Lower lobe of right lung (tissue), 2 donors: ENCODE measurements at regions not wholly inside any gene's neighbourhood (a gene's known extent, or its start where the extent isn't known, plus 50 kb on each side); places are given as distances from the start of the nearest gene placed in this dataset.
A peak's percentile ranks its signal among the peaks of the same experiment; 100 is the strongest.

Experiments
- ATAC-seq, 2 donors: fragments of 200-7000 bp; cut with Tn5 transposase; one replicate each; pipeline ENCODE4 v1.9.1; 2020 to 2022; ENCODE audit warnings: mild to moderate bottlenecking in 2 of 2, moderate library complexity in 2 of 2
- DNase-seq: peaks from one replicate; pipeline ENCODE4 v3.0.0-alpha.2; 2020
- H3K27ac ChIP-seq: fragments of 200-600 bp; one replicate; pipeline ENCODE4 v1.8.0; 2022
- H3K27me3 ChIP-seq: fragments of 200-600 bp; one replicate; pipeline ENCODE4 v1.8.0; 2022; ENCODE audit warnings: low read depth
- H3K36me3 ChIP-seq: fragments of 200-600 bp; one replicate; pipeline ENCODE4 v1.8.0; 2022; ENCODE audit warnings: mild to moderate bottlenecking
- H3K4me1 ChIP-seq: fragments of 200-600 bp; one replicate; pipeline ENCODE4 v1.8.0; 2022
- H3K4me3 ChIP-seq: fragments of 200-600 bp; one replicate; pipeline ENCODE4 v1.8.0; 2022; ENCODE audit warnings: mild to moderate bottlenecking
- H3K9me3 ChIP-seq: fragments of 200-600 bp; one replicate; pipeline ENCODE4 v1.8.0; 2022
- intact Hi-C: fragments of 100-400 bp; cut with DNase I; formaldehyde crosslinking; loops from one replicate; pipeline ENCODE4 v1.11.0; 2022
- TF ChIP-seq, protein P1 (sequence below): fragments of 200-600 bp; IDR thresholded peaks from one replicate; pipeline ENCODE4 v1.8.0; 2022; ENCODE audit warnings: antibody characterized with exemption, mild to moderate bottlenecking
- donor health status: DM: no; HTN: yes; CAD: no; lungs with severe emphysema.

GRCh38 chr2:128375454-128375853 is 56.8 kb upstream of the HS6ST1 start:
- DNase-seq: peak; percentile 59
- Histone ChIP-seq H3K9me3 (no peaks in the 10 kb centered on the region), H3K4me1 (peaks cover 55% of the 10 kb centered on the region), H3K4me3 (no peak overlapping the region), H3K36me3 (no peaks in the 10 kb centered on the region), H3K27ac (peak overlapping the region; percentile 74), H3K27me3 (no peaks in the 10 kb centered on the region)
- TF ChIP-seq, protein P1, sequence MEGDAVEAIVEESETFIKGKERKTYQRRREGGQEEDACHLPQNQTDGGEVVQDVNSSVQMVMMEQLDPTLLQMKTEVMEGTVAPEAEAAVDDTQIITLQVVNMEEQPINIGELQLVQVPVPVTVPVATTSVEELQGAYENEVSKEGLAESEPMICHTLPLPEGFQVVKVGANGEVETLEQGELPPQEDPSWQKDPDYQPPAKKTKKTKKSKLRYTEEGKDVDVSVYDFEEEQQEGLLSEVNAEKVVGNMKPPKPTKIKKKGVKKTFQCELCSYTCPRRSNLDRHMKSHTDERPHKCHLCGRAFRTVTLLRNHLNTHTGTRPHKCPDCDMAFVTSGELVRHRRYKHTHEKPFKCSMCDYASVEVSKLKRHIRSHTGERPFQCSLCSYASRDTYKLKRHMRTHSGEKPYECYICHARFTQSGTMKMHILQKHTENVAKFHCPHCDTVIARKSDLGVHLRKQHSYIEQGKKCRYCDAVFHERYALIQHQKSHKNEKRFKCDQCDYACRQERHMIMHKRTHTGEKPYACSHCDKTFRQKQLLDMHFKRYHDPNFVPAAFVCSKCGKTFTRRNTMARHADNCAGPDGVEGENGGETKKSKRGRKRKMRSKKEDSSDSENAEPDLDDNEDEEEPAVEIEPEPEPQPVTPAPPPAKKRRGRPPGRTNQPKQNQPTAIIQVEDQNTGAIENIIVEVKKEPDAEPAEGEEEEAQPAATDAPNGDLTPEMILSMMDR: no peak
- intact Hi-C loops: no loop called here
- ATAC-seq: peak in 1 of 2 donors; percentile 11

DNA sequence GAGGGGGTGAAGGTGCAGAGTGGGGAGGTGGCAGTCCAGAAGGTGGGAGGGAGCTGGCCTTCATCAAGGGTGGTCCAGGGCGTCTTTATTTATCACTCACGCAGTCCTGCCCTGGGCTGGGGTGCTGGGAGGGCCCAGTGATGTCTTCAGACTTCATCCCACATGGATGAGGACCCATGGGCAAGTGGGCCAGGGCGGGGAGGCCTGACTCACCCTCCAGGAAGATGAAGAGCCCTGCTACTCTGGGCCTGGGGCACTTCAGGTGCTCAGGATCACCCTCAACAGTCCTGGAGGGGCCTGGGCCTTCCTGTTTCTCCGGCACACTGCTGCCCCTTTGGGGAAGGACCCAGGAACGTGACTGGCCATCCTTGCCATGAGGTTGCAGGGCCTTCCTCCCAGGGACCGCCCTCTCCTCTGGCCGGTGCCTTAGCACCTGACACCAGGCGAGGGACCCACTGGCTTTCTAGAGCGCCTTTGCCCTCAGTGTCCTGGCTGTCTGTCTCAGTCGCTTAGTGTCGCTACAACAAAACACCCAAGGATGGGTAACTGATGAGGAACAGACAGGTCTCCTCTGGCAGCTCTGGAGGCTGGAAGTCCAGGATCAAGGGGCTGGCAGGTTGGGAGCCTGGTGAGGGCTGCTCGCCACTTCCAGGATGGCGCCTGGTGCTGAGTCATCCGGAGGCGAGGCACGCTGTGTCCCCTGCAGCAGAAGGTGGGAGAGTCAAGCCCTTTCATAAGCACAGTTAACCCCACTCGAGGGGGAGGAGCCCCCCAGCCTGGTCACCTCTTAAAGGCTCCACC is 57.8 kb upstream of the HS6ST1 start:
- ATAC-seq: no peak
- H3K27ac ChIP-seq: peak overlapping the region; percentile 74
- intact Hi-C loops: no loop called here
- H3K36me3 ChIP-seq: no peaks in the 10 kb centered on the region
- peak; percentile 39 for DNase-seq
- TF ChIP-seq, protein P1: no peak
- peaks cover 65% of the 10 kb centered on the region for H3K4me1 ChIP-seq
- no peak overlapping the region for H3K4me3 ChIP-seq
- no peaks in the 10 kb centered on the region for H3K27me3 ChIP-seq
- H3K9me3 ChIP-seq: no peaks in the 10 kb centered on the region

DNA sequence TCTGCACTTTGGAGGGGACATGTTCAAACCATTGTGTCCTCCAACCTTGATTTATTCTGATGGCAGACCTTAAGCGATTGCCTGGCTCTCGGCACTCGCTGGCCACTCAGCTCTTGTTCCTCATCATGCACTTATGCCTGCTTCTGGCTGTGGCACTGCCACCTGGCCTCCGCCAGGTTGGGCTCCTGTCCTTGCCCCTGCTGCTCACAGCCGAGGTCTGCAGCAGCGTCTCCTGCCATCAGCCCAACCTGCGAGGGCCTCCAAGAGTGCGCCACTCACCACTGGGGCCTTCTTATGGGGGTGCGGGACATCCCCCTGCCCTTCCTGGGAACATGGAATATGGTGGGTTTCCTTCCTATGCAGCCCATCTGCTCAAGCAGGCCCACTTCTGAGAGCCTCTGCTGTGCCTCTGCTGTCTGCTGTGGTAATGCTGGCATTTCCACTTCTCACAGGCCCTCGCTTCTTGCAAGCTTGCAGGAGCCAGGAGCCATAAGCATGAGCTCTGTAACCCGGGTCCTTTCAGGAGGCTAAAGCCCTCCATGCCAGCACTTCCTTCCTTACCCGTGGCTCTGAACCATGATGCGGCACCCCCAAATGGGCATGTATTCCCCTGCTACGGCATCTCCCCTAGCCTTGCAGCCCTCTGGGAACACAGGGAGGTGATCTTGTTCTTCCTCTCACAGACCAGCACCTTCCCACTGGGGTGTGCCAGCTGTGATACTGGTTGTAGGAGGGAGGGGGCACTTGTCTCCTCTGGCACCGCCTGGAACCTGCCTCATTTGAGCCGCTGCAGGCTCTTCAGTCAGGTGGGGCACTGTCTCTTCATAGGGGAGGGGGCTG is 58.6 kb upstream of the HS6ST1 start:
- DNase-seq (peak; percentile 33), ATAC-seq (no peak)
- intact Hi-C loops: no loop called here
- Histone ChIP-seq H3K9me3 (no peaks in the 10 kb centered on the region), H3K4me1 (peaks cover 72% of the 10 kb centered on the region), H3K36me3 (no peaks in the 10 kb centered on the region), H3K27ac (peak overlapping the region; percentile 82), H3K27me3 (no peaks in the 10 kb centered on the region), H3K4me3 (no peak overlapping the region)
- TF ChIP-seq, protein P1: no peak

DNA sequence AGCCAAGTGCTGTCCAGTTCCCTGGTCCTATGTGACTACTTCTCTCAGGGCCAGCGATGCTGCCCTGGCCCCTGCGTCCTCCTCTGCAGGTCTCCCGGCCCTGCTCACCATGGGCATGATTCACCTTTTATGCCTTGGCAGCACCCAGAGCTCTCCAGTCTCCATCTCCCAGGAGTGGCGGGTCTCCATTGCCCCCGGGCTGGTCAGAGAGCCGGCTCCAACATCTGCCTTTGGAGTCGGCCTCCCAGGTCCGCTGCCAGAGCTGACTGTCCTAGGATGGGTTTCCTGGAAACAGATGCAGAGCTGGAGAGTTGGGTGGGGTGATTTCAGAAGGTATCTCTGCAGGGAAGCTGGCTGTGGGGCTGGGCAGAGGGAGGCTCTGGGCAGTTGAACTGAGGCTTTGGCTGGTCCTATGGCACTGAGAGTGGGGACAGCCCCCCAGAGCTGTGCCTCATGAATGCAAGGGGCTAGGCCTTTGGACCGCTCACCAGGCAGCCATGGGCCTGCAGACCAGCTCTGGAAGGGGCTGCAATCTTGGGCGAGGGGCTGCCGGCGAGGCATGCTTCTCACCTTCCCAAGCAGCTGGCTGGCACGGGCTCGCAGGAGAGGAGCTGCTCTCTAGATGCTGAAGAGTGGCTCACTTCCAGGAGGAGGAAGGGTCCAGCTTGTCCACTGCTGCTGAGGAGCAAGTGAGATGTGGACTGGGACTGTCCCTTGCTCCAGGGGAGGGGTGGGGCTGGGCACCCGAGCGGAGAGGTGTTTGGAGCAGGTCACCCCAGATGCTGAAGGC is 59.8 kb upstream of the HS6ST1 start:
- Histone ChIP-seq H3K9me3 (no peaks in the 10 kb centered on the region), H3K4me3 (no peak overlapping the region), H3K4me1 (peaks cover 72% of the 10 kb centered on the region), H3K27me3 (no peaks in the 10 kb centered on the region), H3K36me3 (no peaks in the 10 kb centered on the region), H3K27ac (peak overlapping the region; percentile 82)
- no peak for ATAC-seq
- TF ChIP-seq, protein P1: no peak
- peak; percentile 46 for DNase-seq
- intact Hi-C loops: no loop called here
